ENCODE measurements at regions not wholly inside any gene's neighbourhood (a gene's known extent, or its start where the extent isn't known, plus 50 kb on each side); places are given as distances from the start of the nearest gene placed in this dataset.

- TF ChIP-seq CHD7 (IDR thresholded peaks at IDR 0.05; ENCODE audit: insufficient replicate concordance, low read length) (no peak), MAX (IDR thresholded peaks at IDR 0.05) (no peak)
Observed at GRCh38 chr1:55387145-55387544, 172.0 kb upstream of the USP24 start (continued).
